IPS DF 6.9 (cell line): ENCODE measurements at regions not wholly inside any gene's neighbourhood (a gene's known extent, or its start where the extent isn't known, plus 50 kb on each side); places are given as distances from the start of the nearest gene placed in this dataset.

Experiments used
- DNase-seq: peaks from one replicate; pipeline ENCODE4 v3.0.0-alpha.2; 2013; ENCODE audit warnings: low read depth, low spot score
- H3K27ac ChIP-seq: one replicate; pipeline ENCODE4 v1.5.1; 2013; ENCODE audit warnings: low read length, control low read depth
- H3K27me3 ChIP-seq: 2 replicates; pipeline ENCODE4 v1.6.1; 2013; ENCODE audit warnings: mild to moderate bottlenecking, low read length; ENCODE audit not compliant: control insufficient read depth, insufficient read depth
- H3K36me3 ChIP-seq: 2 replicates; pipeline ENCODE4 v1.6.1; 2013; ENCODE audit warnings: low read length; ENCODE audit not compliant: control insufficient read depth, insufficient read depth
- H3K4me1 ChIP-seq: 2 replicates; pipeline ENCODE4 v1.6.1; 2013; ENCODE audit warnings: low read length; ENCODE audit not compliant: control insufficient read depth, insufficient read depth
- H3K4me3 ChIP-seq: 2 replicates; pipeline ENCODE4 v1.5.1; 2013; ENCODE audit warnings: mild to moderate bottlenecking, low read length
- H3K9me3 ChIP-seq: 2 replicates; pipeline ENCODE4 v1.6.1; 2013; ENCODE audit warnings: low read length, inconsistent platforms; ENCODE audit not compliant: control insufficient read depth, insufficient read depth
- WGBS: extraction: QIAGEN DNeasy Blood & Tissue Kit; methylation state at CpG from one replicate; pipeline ENCODE4 v1.1.7; 2013; ENCODE audit warnings: mixed read lengths, missing lambda C conversion rate; ENCODE audit not compliant: insufficient read length, insufficient coverage; 5-methylcytosine and 5-hydroxymethylcytosine counted together

DNA sequence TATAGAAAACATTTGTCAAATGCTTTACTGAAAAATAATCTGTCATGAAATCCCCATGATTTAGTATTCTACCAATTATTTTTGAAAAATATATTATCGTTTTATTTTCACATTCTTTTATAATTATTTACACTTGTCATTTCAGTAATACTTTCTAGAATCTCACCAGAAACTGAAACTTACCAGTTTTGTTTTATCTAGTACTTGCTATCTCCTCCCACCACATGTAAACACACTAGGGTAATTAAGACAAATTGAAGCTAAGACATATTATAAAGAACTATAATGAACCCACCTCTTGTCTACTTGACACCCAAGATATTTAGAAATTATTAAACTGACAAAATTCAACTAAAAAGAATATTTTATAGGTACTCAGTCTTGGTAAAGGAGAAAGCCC lies 51.5 kb upstream of the GRM3 start:
- WGBS = 100% methylated on average over 1 of the region's 1 CpG
- Histone ChIP-seq H3K36me3 (no peaks in the 10 kb centered on the region), H3K27ac (no peak overlapping the region), H3K27me3 (no peaks in the 10 kb centered on the region), H3K9me3 (no peaks in the 10 kb centered on the region), H3K4me1 (no peaks in the 10 kb centered on the region), H3K4me3 (no peak overlapping the region)
- DNase-seq = no peak

DNA sequence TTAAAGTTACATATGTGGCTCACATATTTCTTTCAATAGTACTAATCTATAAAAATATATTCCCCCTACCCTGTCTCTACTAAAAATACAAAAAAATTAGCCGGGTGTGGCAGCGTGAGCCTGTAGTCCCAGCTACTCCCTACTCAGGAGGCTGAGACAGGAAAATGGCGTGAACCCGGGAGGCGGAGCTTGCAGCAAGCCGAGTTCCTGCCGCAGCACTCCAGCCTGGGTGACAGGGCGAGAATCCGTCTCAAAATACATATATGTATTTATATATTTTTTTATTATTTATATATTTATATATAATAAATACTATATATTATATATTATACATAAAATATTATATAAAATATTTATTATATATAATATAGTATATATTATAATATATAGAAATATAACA lies 69.7 kb upstream of the GRM3 start:
- WGBS = no CpG with 5 or more reads among the region's 9 CpGs
- DNase-seq = no peak

DNA sequence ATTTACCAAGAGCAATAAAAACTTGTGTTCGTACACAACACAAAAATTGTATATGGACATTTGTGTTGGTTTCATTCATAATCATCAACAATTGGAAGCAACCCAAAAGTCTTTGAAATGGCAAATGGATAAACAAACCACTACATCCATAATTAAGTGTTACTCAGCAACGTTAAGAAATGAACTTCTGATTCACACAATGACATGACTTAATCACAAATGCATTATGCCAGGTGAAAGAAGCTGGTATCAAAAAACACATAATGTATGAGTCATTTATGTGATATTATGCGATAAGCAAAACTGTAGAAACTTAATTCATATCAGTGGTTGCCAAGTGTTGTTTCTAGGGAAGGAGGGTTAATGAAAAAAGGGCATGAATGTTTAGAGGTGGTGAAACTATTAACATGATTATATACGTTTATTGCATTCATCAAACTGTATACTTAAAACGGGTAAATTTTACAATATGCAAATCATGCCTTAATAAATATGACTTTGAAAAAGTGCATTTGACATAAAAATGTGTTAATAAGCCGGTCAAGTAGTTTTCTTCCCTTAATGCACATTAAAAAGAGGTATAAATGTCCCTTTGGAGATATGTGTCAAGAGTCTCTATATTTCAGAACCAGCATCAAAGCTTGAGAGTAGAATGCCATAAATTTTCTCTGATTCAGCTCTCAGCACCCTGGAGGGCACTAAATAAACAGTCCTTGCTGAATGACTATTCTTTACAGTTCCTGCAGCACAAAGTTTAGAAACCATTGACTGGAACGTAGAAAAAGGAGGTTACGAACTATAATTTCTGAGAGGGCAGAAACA lies 84.8 kb upstream of the GRM3 start:
- H3K27ac ChIP-seq = no peak overlapping the region
- H3K9me3 ChIP-seq = no peaks in the 10 kb centered on the region
- no peaks in the 10 kb centered on the region for H3K36me3 ChIP-seq
- DNase-seq = no peak
- no peaks in the 10 kb centered on the region for H3K27me3 ChIP-seq
- WGBS = no CpG with 5 or more reads among the region's 8 CpGs
- H3K4me3 ChIP-seq = no peak overlapping the region
- no peaks in the 10 kb centered on the region for H3K4me1 ChIP-seq

More for the DNA sequence above, 69.7 kb upstream of the GRM3 start:
- H3K36me3 ChIP-seq = no peaks in the 10 kb centered on the region
- no peaks in the 10 kb centered on the region for H3K9me3 ChIP-seq
- H3K4me1 ChIP-seq = no peaks in the 10 kb centered on the region
- H3K27me3 ChIP-seq = no peaks in the 10 kb centered on the region
- no peak overlapping the region for H3K4me3 ChIP-seq
- H3K27ac ChIP-seq = no peak overlapping the region

DNA sequence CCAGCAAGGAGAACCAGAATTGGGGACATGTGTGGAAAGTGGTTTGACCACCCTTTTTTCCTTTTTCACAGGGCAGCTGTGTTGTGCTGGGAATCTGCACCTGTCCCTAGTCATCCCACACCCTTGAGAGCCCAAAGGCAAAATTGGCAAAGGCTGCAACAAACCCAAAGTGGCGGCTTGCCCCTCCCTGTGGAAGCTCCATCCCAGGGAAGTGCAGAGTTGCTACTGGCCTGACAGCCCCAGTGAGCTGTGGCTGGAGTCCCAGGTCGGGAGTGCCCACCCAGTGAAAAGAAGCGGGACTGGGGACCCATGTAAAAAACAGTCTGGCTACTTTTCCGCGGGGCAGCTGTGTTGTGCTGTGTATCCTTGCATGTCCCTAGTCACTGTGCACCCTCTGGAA lies 109.1 kb upstream of the GRM3 start:
- no peak overlapping the region for H3K27ac ChIP-seq
- no peaks in the 10 kb centered on the region for H3K27me3 ChIP-seq
- WGBS = no CpG with 5 or more reads among the region's 5 CpGs
- H3K9me3 ChIP-seq = no peaks in the 10 kb centered on the region
- no peak for DNase-seq
- no peak overlapping the region for H3K4me3 ChIP-seq
- H3K36me3 ChIP-seq = no peaks in the 10 kb centered on the region
- H3K4me1 ChIP-seq = no peaks in the 10 kb centered on the region

DNA sequence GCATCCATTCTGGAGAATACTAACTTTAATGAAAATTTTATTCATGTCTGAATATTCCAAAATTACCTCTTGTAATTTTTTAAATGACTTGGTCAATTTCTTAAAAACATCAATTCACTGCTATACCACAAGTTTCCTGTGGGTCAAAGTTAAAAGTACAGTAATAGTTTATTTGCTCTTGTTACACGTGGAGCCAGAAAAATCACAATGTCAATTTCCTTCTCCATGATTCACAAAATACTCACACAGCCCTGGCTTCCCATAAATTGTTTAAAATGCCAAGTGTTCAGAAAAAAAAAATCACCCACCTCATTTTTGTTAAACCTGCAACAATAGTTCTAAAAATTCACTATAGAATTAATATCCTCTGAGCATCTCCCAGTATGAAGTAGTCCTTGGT lies 139.5 kb upstream of the GRM3 start:
- H3K4me3 ChIP-seq = no peak overlapping the region
- no peaks in the 10 kb centered on the region for H3K9me3 ChIP-seq
- no CpG with 5 or more reads among the region's 1 CpG for WGBS
- no peak overlapping the region for H3K27ac ChIP-seq
- no peaks in the 10 kb centered on the region for H3K27me3 ChIP-seq
- no peaks in the 10 kb centered on the region for H3K36me3 ChIP-seq
- DNase-seq = no peak
- no peaks in the 10 kb centered on the region for H3K4me1 ChIP-seq

DNA sequence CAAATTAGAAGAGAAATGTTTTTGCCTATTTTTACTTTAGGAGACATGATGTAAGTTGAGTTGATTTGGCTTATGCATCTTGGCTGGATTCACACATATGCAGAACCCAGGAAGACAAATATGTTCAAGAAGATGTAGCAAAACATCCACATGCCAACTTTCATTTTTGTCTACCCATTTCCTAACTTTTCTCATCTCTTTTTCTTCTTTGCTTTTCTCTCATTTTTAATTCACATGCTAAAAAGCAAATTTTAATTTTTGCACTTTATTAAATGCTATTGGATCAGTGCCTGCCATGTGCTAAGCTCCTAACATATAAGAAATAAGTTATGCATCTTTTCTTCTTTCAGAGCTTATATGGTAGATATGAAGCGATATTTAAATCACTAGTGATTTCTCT lies 143.7 kb upstream of the GRM3 start:
- Histone ChIP-seq H3K27me3 (no peaks in the 10 kb centered on the region), H3K9me3 (no peaks in the 10 kb centered on the region), H3K4me1 (no peaks in the 10 kb centered on the region), H3K27ac (no peak overlapping the region), H3K4me3 (no peak overlapping the region), H3K36me3 (no peaks in the 10 kb centered on the region)
- no CpG with 5 or more reads among the region's 1 CpG for WGBS
- DNase-seq = no peak

DNA sequence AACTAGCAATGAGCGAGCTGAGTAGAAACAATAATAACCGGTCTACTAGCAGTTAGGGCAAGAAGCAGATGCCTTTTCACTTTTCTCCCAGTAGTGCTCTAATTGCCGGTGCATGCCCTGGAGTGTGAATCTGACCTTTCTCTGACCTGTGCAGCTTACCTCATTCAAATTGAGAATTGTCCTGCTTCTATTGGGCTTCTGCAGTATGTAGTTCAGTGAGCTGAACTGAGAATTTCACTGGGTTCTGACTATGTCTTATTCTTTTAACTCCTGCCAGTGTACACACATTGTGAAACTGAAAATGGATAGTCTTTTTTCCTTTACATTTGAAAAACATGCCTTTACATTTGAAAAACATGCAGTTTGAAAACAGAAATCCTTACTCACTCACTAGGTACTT lies 157.9 kb upstream of the GRM3 start:
- H3K27ac ChIP-seq = no peak overlapping the region
- no peak for DNase-seq
- H3K27me3 ChIP-seq = no peaks in the 10 kb centered on the region
- no peaks in the 10 kb centered on the region for H3K9me3 ChIP-seq
- no peak overlapping the region for H3K4me3 ChIP-seq
- no peaks in the 10 kb centered on the region for H3K4me1 ChIP-seq
- H3K36me3 ChIP-seq = no peaks in the 10 kb centered on the region
- no CpG with 5 or more reads among the region's 3 CpGs for WGBS

DNA sequence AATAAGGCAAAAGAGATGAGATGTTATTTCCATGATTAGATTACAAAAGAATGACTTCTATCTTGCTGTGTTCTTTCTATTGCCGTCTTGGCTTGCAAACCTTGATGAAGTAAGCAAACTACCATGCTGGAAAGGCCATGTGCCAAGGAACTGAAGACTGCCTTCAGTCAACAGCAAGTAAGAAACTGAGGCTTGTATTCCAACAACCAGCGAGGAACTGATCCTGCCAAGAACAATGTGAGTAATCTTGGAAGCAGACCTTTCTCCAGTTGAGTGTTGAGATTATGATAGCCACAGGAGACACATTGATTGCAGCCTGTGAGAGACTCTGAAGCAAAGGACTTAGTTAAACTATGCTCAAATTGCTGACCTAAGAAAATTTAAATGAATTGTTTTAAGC lies 164.6 kb upstream of the GRM3 start:
- H3K36me3 ChIP-seq = no peaks in the 10 kb centered on the region
- no peaks in the 10 kb centered on the region for H3K4me1 ChIP-seq
- no CpG with 5 or more reads among the region's 2 CpGs for WGBS
- H3K27ac ChIP-seq = no peak overlapping the region
- H3K27me3 ChIP-seq = no peaks in the 10 kb centered on the region
- H3K4me3 ChIP-seq = no peak overlapping the region
- no peaks in the 10 kb centered on the region for H3K9me3 ChIP-seq
- no peak for DNase-seq

DNA sequence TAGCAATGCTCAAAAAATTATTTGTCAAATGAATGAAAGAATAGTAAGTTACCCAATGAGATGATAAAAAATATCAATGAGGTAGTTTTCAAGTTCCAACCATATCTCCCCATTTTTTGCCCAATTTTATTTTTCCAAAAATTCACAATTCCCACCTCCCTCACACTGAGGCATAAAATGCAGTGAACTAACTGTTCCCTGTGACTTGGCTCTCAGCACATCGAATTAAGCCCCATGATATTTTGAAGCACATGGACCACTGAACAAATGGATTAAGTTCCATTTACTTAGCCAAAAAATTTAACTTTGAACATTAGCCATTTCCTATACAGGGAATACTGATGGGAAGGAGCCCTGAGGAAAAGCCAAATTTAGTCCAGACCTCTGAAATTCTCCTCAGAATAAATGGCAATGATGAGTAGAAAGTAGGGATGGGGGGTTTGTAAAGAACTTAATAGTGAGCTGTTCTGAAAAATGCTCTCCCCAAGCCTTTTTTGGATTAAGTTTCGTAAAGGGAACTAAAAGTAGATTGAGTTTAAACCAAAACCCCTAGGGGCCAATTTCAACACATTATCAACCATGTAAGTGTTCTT lies 166.3 kb upstream of the GRM3 start:
- no CpG with 5 or more reads among the region's 2 CpGs for WGBS
- no peak for DNase-seq
- Histone ChIP-seq H3K4me1 (no peaks in the 10 kb centered on the region), H3K27me3 (no peaks in the 10 kb centered on the region), H3K9me3 (no peaks in the 10 kb centered on the region), H3K36me3 (no peaks in the 10 kb centered on the region), H3K27ac (no peak overlapping the region), H3K4me3 (no peak overlapping the region)

DNA sequence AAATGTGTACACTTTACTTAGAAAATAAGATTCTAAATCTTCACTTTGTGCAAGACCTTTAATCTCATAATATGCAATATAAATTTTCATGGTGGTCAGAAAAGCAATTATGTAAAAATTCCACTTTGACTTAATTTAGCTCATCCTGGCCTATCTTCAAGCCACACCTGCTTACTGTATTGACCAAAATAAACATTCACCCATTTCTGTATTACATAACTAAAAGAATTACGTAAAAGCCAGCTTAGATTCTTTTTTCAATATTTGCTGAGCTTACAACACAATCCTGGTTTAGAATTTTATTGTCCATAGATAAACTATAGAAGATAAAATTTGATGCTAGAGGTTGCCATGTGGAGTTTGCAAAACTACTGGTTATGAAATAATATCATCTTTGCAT lies 172.9 kb upstream of the GRM3 start:
- no CpG with 5 or more reads among the region's 1 CpG for WGBS
- Histone ChIP-seq H3K9me3 (no peaks in the 10 kb centered on the region), H3K27ac (no peak overlapping the region), H3K4me3 (no peak overlapping the region), H3K36me3 (no peaks in the 10 kb centered on the region), H3K4me1 (no peaks in the 10 kb centered on the region), H3K27me3 (no peaks in the 10 kb centered on the region)
- DNase-seq = no peak
